H9 (cell line): ENCODE measurements at regions not wholly inside any gene's neighbourhood (a gene's known extent, or its start where the extent isn't known, plus 50 kb on each side); places are given as distances from the start of the nearest gene placed in this dataset.

Source experiments
- DNase-seq: peaks from one replicate; pipeline ENCODE4 v3.0.0-alpha.2; 2017
- H2AFZ ChIP-seq: one replicate; pipeline ENCODE4 v1.6.1; 2013; ENCODE audit warnings: mild to moderate bottlenecking, low read length, control low read depth, moderate library complexity
- H2AK5ac ChIP-seq: 2 replicates; pipeline ENCODE4 v1.6.1; 2013; ENCODE audit warnings: low read length, control low read depth, mixed read lengths; ENCODE audit not compliant: insufficient read length
- H2BK120ac ChIP-seq: one replicate; pipeline ENCODE4 v1.6.1; 2013; ENCODE audit warnings: low read depth, mild to moderate bottlenecking, low read length, control low read depth, inconsistent platforms; ENCODE audit not compliant: poor library complexity, severe bottlenecking
- H2BK12ac ChIP-seq: 2 replicates; pipeline ENCODE4 v1.6.1; 2013; ENCODE audit warnings: low read length, control low read depth, mixed read lengths, low read depth; ENCODE audit not compliant: insufficient read length
- H2BK15ac ChIP-seq: 2 replicates; pipeline ENCODE4 v1.6.1; 2013; ENCODE audit warnings: low read depth, low read length, control low read depth
- H2BK20ac ChIP-seq: one replicate; pipeline ENCODE4 v1.6.1; 2013; ENCODE audit warnings: low read depth, mild to moderate bottlenecking, low read length, control low read depth, inconsistent platforms; ENCODE audit not compliant: poor library complexity, severe bottlenecking
- H2BK5ac ChIP-seq: 2 replicates; pipeline ENCODE4 v1.6.1; 2013; ENCODE audit warnings: low read length, control low read depth, mixed read lengths; ENCODE audit not compliant: insufficient read length
- H3K14ac ChIP-seq: 2 replicates; pipeline ENCODE4 v1.6.1; 2013; ENCODE audit warnings: low read length, control low read depth; ENCODE audit not compliant: insufficient read depth
- H3K18ac ChIP-seq: 2 replicates; pipeline ENCODE4 v1.6.1; 2013; ENCODE audit warnings: low read depth, mild to moderate bottlenecking, mixed read lengths, low read length, control low read depth; ENCODE audit not compliant: insufficient read length
- H3K23ac ChIP-seq: 2 replicates; pipeline ENCODE4 v1.6.1; 2013; ENCODE audit warnings: low read length, control low read depth, mixed read lengths, low read depth; ENCODE audit not compliant: insufficient read length
- H3K23me2 ChIP-seq: 2 replicates; pipeline ENCODE4 v1.6.1; 2013; ENCODE audit warnings: low read depth, mild to moderate bottlenecking, mixed read lengths, low read length, control low read depth; ENCODE audit not compliant: insufficient read length, poor library complexity, severe bottlenecking
- H3K27ac ChIP-seq: 2 replicates; pipeline ENCODE4 v1.5.1; 2013; ENCODE audit warnings: low read length, control low read depth, mixed read lengths, low read depth; ENCODE audit not compliant: insufficient read length
- H3K27me3 ChIP-seq: 2 replicates; pipeline ENCODE4 v1.6.1; 2013; ENCODE audit warnings: low read length, control low read depth, inconsistent platforms; ENCODE audit not compliant: insufficient read depth
- H3K4ac ChIP-seq: 2 replicates; pipeline ENCODE4 v1.6.1; 2013; ENCODE audit warnings: low read depth, mild to moderate bottlenecking, control low read depth, inconsistent platforms, low read length, moderate library complexity
- H3K4me1 ChIP-seq: 2 replicates; pipeline ENCODE4 v1.6.1; 2013; ENCODE audit warnings: low read length, control low read depth, inconsistent platforms; ENCODE audit not compliant: insufficient read depth
- H3K4me2 ChIP-seq: 2 replicates; pipeline ENCODE4 v1.6.1; 2013; ENCODE audit warnings: low read length, control low read depth, mixed read lengths; ENCODE audit not compliant: insufficient read length, insufficient read depth
- H3K56ac ChIP-seq: 2 replicates; pipeline ENCODE4 v1.6.1; 2013; ENCODE audit warnings: low read depth, mild to moderate bottlenecking, mixed read lengths, low read length, control low read depth; ENCODE audit not compliant: insufficient read length
- H3K79me1 ChIP-seq: 2 replicates; pipeline ENCODE4 v1.6.1; 2013; ENCODE audit warnings: low read depth, mild to moderate bottlenecking, moderate library complexity, low read length, control low read depth, inconsistent platforms; ENCODE audit not compliant: insufficient read depth, poor library complexity, severe bottlenecking
- H3K79me2 ChIP-seq: 2 replicates; pipeline ENCODE4 v1.6.1; 2013; ENCODE audit warnings: low read length, control low read depth, inconsistent platforms; ENCODE audit not compliant: insufficient read depth
- H3K9ac ChIP-seq: 2 replicates; pipeline ENCODE4 v1.6.1; 2013; ENCODE audit warnings: low read length, control low read depth, mixed read lengths; ENCODE audit not compliant: insufficient read length; ENCODE audit errors: extremely low read depth
- H3K9me3 ChIP-seq: one replicate; pipeline ENCODE4 v1.6.1; 2013; ENCODE audit warnings: low read depth, low read length, inconsistent platforms; ENCODE audit not compliant: control insufficient read depth
- H3T11ph ChIP-seq: one replicate; pipeline ENCODE4 v1.6.1; 2013; ENCODE audit warnings: mild to moderate bottlenecking, low read length, control low read depth, inconsistent platforms
- H4K20me1 ChIP-seq: one replicate; pipeline ENCODE4 v1.6.1; 2013; ENCODE audit not compliant: control insufficient read depth, insufficient read length, insufficient read depth
- H4K5ac ChIP-seq: 2 replicates; pipeline ENCODE4 v1.6.1; 2013; ENCODE audit warnings: low read depth, mild to moderate bottlenecking, mixed read lengths, low read length, control low read depth; ENCODE audit not compliant: insufficient read length
- H4K8ac ChIP-seq: replicated peaks from 2 replicates; pipeline ENCODE4 v1.6.1; 2013; ENCODE audit warnings: low read length, control low read depth, mixed read lengths, low read depth; ENCODE audit not compliant: insufficient read length
- H4K91ac ChIP-seq: 2 replicates; pipeline ENCODE4 v1.6.1; 2013; ENCODE audit warnings: low read depth, mild to moderate bottlenecking, moderate library complexity, mixed read lengths, low read length, control low read depth; ENCODE audit not compliant: insufficient read length
- H3K27ac Mint-ChIP-seq, 3 experiments: 2 replicates in 2 of 3; 3 replicates in 1 of 3; pipeline ENCODE4 v1.8.0; 2020 to 2021; ENCODE audit warnings: mixed read lengths in 3 of 3, mild to moderate bottlenecking in 1 of 3, moderate library complexity in 1 of 3
- H3K27me3 Mint-ChIP-seq: 2 replicates; pipeline ENCODE4 v1.8.0; 2021; ENCODE audit warnings: low read depth, mild to moderate bottlenecking, moderate library complexity, mixed read lengths
- H3K36me3 Mint-ChIP-seq, 3 experiments: 2 replicates in 2 of 3; 3 replicates in 1 of 3; pipeline ENCODE4 v1.8.0; 2020 to 2021; ENCODE audit warnings: low read depth in 3 of 3, mixed read lengths in 3 of 3; ENCODE audit not compliant: insufficient read depth in 1 of 3
- H3K4me1 Mint-ChIP-seq, 2 experiments: 2 replicates each; pipeline ENCODE4 v1.8.0; 2020; ENCODE audit warnings: mixed read lengths in 2 of 2
- H3K4me3 Mint-ChIP-seq, 2 experiments: 2 replicates in 1 of 2; 3 replicates in 1 of 2; pipeline ENCODE4 v1.8.0; 2020 to 2021; ENCODE audit warnings: mild to moderate bottlenecking in 2 of 2, mixed read lengths in 2 of 2, moderate library complexity in 1 of 2
- H3K9me3 Mint-ChIP-seq, 2 experiments: 2 replicates in 1 of 2; 3 replicates in 1 of 2; pipeline ENCODE4 v1.8.0; 2020; ENCODE audit warnings: mild to moderate bottlenecking in 2 of 2, mixed read lengths in 2 of 2, moderate library complexity in 1 of 2
- CTCF ChIP-seq: fragments of 200-600 bp; sonication (generic); conservative IDR thresholded peaks from 3 replicates; pipeline ENCODE4 v1.8.0; 2021; ENCODE audit warnings: antibody characterized with exemption, mild to moderate bottlenecking
- WGBS: extraction: QIAGEN DNeasy Blood & Tissue Kit; methylation state at CpG from one replicate; pipeline ENCODE4 v1.1.7; 2013; ENCODE audit warnings: missing lambda C conversion rate, low lambda C conversion rate, mixed read lengths; ENCODE audit not compliant: insufficient read length; ENCODE audit errors: extremely low coverage; 5-methylcytosine and 5-hydroxymethylcytosine counted together

- H3T11ph ChIP-seq = no peak overlapping the region
- no peak overlapping the region for H2BK12ac ChIP-seq
- no peaks in the 10 kb centered on the region for H4K20me1 ChIP-seq
- no peaks in the 10 kb centered on the region for H3K9me3 Mint-ChIP-seq
- H3K4me1 ChIP-seq = no peaks in the 10 kb centered on the region
- no peak overlapping the region for H2AK5ac ChIP-seq
- no peak overlapping the region for H3K4me3 Mint-ChIP-seq
- no peak overlapping the region for H3K56ac ChIP-seq
- H3K27me3 Mint-ChIP-seq = no peaks in the 10 kb centered on the region; the same call in none of the 2 replicates
- H3K23ac ChIP-seq = no peak overlapping the region
- H3K14ac ChIP-seq = no peak overlapping the region
- no peak overlapping the region for H4K8ac ChIP-seq
- H2BK5ac ChIP-seq = no peak overlapping the region
- H4K91ac ChIP-seq = no peak overlapping the region
- no peak overlapping the region for H3K4ac ChIP-seq
- H3K27ac ChIP-seq = no peak overlapping the region
- no peaks in the 10 kb centered on the region for H3K79me1 ChIP-seq
- no peak overlapping the region for H3K18ac ChIP-seq
- no peak overlapping the region for H3K27ac Mint-ChIP-seq
- H3K79me2 ChIP-seq = no peaks in the 10 kb centered on the region
- no peak overlapping the region for H3K9ac ChIP-seq
- no peak overlapping the region for H3K4me2 ChIP-seq
- DNase-seq = no peak
- WGBS = no CpG with 5 or more reads among the region's 5 CpGs
- no peak overlapping the region for H2BK20ac ChIP-seq
- H3K9me3 ChIP-seq = no peaks in the 10 kb centered on the region
- 0 out of 4 replicates have a peak, but pooled peaks cover 0 to 3% of the 10 kb centered on the region in 2 experiments for H3K4me1 Mint-ChIP-seq
- no peak overlapping the region for H2BK120ac ChIP-seq
- no peak overlapping the region for H4K5ac ChIP-seq
- H3K36me3 Mint-ChIP-seq = no peaks in the 10 kb centered on the region
- H3K27me3 ChIP-seq = no peaks in the 10 kb centered on the region
- TF ChIP-seq CTCF = no peak
- H2BK15ac ChIP-seq = no peak overlapping the region
- no peaks in the 10 kb centered on the region for H3K23me2 ChIP-seq
- H2AFZ ChIP-seq = no peak overlapping the region
These were observed 58.1 kb upstream of the NUDT4 start for GRCh38 chr12:93319523-93320050.
